K562 (cell line): ENCODE measurements at regions not wholly inside any gene's neighbourhood (a gene's known extent, or its start where the extent isn't known, plus 50 kb on each side); places are given as distances from the start of the nearest gene placed in this dataset.

Source experiments
- ATF1 ChIP-seq, 2 experiments: fragments of 450-650 bp in 1 of 2; IDR thresholded peaks; 2 replicates each; pipeline ENCODE4 v1.6.1; 2016; ENCODE audit warnings: missing compliant biosample characterization in 1 of 2, missing genetic modification characterization in 1 of 2
- GABPA ChIP-seq: fragments of 200-800 bp; sonication (Bioruptor generic); conservative IDR thresholded peaks from 2 replicates; pipeline ENCODE4 v1.6.1; 2016; ENCODE audit warnings: low read depth, missing genetic modification characterization, missing compliant biosample characterization
- IFI16 ChIP-seq: fragments of 250-450 bp; sonication (Bioruptor Pico); IDR thresholded peaks from 2 replicates; pipeline ENCODE4 v2.1.2; 2022; ENCODE audit warnings: mild to moderate bottlenecking, inconsistent platforms
- ILF3 ChIP-seq: fragments of 450-650 bp; IDR thresholded peaks from 2 replicates; pipeline ENCODE4 v1.6.1; 2018; ENCODE audit warnings: antibody characterized with exemption, mild to moderate bottlenecking, moderate library complexity, borderline replicate concordance
- STAT5B ChIP-seq: fragments of 250-450 bp; sonication (Bioruptor Pico); IDR thresholded peaks from 2 replicates; pipeline ENCODE4 v1.8.0; 2021; ENCODE audit warnings: mild to moderate bottlenecking, inconsistent platforms
- TF ChIP-seq, protein P1 (sequence below): fragments of 450-650 bp; IDR thresholded peaks from 2 replicates; pipeline ENCODE4 v1.6.1; 2018; ENCODE audit not compliant: partially characterized antibody
- TF ChIP-seq, protein P2 (sequence below): sonication (generic); formaldehyde crosslinking; IDR thresholded peaks from 2 replicates; pipeline ENCODE4 v1.8.0; 2022; ENCODE audit warnings: missing genetic modification reagents, mild to moderate bottlenecking, moderate library complexity, borderline replicate concordance

DNA sequence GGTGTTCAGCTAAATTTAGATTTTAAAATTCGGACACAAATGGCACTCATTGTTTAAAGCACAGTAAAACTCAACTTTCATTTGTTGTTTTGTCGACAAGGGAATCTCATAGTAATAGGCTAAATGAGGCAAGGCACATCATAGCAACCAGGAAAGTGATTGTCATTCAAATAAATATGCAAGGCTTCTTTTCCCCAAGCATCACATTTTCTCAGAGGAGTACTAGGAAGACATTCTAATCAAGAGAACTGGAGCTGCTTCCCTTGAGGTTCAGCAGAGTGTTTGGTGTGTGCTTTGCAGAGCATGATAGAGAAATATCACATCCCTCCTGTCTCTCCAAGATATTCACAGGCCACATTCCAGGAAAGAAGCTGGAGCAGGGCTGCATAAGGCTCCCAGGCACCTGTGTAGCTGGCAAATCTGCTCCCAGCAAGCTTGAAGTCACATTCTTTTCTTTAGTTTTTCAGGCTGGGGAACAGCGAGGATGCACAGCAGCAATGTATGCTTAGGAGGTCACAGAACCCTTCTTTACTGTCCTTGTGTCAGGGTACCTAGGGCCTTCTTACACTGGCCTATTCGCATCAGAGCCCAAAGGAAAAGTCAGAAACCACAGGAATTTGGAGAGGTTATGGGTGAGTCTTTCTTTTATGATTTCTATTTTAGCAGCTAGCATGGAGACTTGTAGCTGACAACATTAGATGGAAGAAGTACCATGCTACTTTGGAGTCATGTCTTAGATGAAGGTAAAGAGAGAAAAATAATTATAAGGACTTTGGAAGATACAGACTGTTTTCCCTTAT lies 95.9 kb upstream of the HDAC9 start (continued):
- TF ChIP-seq, protein P1, sequence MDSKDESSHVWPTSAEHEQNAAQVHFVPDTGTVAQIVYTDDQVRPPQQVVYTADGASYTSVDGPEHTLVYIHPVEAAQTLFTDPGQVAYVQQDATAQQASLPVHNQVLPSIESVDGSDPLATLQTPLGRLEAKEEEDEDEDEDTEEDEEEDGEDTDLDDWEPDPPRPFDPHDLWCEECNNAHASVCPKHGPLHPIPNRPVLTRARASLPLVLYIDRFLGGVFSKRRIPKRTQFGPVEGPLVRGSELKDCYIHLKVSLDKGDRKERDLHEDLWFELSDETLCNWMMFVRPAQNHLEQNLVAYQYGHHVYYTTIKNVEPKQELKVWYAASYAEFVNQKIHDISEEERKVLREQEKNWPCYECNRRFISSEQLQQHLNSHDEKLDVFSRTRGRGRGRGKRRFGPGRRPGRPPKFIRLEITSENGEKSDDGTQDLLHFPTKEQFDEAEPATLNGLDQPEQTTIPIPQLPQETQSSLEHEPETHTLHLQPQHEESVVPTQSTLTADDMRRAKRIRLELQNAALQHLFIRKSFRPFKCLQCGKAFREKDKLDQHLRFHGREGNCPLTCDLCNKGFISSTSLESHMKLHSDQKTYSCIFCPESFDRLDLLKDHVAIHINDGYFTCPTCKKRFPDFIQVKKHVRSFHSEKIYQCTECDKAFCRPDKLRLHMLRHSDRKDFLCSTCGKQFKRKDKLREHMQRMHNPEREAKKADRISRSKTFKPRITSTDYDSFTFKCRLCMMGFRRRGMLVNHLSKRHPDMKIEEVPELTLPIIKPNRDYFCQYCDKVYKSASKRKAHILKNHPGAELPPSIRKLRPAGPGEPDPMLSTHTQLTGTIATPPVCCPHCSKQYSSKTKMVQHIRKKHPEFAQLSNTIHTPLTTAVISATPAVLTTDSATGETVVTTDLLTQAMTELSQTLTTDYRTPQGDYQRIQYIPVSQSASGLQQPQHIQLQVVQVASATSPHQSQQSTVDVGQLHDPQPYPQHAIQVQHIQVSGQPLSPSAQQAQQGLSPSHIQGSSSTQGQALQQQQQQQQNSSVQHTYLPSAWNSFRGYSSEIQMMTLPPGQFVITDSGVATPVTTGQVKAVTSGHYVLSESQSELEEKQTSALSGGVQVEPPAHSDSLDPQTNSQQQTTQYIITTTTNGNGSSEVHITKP, result no peak
- TF ChIP-seq STAT5B (CRISPR knock-in tag), result no peak
- TF ChIP-seq IFI16, result no peak
- no peak for TF ChIP-seq GABPA (tag)
- no peak for TF ChIP-seq ATF1 (CRISPR knock-in tag; IDR thresholded peaks at IDR 0.05)
- no peak for TF ChIP-seq ATF1 (tag; IDR thresholded peaks at IDR 0.05)
- no peak for TF ChIP-seq ILF3
- TF ChIP-seq, protein P2, sequence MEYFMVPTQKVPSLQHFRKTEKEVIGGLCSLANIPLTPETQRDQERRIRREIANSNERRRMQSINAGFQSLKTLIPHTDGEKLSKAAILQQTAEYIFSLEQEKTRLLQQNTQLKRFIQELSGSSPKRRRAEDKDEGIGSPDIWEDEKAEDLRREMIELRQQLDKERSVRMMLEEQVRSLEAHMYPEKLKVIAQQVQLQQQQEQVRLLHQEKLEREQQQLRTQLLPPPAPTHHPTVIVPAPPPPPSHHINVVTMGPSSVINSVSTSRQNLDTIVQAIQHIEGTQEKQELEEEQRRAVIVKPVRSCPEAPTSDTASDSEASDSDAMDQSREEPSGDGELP, result no peak
